GM21423 (cell line): ENCODE measurements at regions not wholly inside any gene's neighbourhood (a gene's known extent, or its start where the extent isn't known, plus 50 kb on each side); places are given as distances from the start of the nearest gene placed in this dataset.
"Not testable (repeated sequence)": the region's sequence is repeated elsewhere in the genome, so short reads cannot be mapped to it uniquely, and the experiment has no call there.

Experiments
- ATAC-seq: cut with Tn5 transposase; IDR thresholded peaks from one replicate; pipeline ENCODE4 v1.9.1; 2021; ENCODE audit warnings: mild to moderate bottlenecking, moderate library complexity; ENCODE audit not compliant: unreplicated experiment

DNA sequence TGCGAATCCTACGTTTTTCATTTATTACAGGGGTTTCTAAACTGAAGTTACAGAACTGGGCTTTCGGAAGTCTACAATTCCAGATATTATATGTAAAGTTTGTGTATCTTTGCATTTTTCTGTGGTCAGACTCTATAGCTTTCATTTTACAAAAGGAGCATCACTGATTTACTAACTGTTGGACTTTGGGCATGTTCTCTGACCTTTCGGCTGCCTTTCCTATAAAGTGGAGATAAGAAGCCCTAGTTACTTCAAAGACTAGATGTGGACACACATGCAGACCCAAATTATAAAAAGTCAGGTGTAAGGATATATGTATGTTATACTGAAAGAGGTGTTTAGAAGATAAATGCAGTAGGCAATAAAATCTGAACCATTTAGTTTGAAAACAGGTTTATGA, 126.6 kb upstream of the PRKCQ start:
- no peak for ATAC-seq

DNA sequence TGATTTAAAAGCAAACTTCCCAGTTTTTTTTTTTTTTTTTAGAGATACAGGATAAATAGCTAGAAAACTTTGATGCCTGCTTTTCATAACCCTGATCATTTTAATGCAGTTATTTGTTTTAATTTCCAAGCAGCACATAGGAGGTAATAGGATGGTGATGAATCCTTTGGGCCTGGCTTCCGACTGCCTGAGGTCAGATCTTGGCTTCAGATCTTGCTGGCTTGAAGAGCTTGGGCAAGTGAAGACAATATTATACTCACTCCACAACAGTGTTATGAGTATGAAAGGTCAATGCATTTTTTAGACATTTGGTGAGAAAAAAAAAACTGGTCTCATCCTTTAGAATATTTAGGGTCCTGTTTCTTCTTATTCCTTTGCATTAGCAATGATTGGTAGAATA, 124.8 kb upstream of the PRKCQ start:
- no peak for ATAC-seq

DNA sequence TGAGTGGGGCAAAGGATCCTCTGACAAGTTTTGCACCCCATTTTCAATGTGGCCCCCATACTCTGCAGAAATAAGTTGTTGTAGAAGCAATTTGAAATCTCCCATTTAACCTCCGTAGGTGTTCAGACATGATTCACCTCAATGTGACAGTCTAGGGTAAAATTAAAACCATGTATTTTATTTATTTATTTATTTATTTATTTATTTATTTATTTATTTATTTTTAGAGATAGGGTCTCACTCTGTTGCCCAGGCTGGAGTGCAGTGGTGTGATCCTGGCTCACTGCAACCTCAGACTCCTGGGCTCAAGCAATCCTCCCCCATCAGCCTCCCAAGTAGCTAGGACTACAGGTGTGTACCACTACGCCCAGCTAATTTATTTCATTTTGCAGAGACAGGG, 122.8 kb upstream of the PRKCQ start:
- not testable (repeated sequence) for ATAC-seq

DNA sequence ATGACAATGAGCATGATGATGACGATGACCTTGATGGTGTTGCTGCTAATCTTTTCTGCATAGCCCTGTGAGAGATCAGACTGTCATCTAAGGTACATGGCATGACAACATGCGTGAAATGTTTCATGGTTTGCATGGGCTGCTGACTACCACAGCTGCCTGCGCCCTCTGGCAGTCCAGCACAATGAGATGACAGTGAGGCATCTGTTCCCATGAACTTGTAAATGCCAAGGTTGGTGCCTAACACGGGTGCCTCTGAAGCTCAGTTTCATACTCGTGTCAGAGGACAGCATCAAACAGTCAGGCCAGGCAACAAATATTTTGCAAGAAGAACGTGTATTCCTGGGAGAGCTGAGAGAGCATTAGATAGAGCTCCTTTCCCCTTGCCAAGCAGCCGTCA, 122.0 kb upstream of the PRKCQ start:
- no peak for ATAC-seq

DNA sequence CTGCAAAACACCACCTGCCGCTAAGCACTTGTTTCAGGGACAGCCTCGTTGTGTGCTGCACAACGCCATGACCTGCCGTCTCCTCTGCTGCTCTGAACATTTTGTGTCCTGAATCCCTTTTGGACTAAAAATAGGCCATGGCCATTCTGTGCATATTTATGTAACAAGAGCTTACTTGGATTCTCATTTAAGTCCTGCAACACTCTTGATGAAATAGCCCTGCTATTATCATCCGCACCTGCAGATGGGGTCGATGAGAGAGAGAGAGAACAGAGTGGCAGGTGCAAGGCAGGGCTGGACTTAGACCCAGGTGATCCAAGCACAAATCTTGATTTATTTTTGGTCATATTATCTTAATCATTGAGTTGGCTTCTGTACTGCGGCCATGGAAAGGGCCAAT, 121.2 kb upstream of the PRKCQ start:
- no peak for ATAC-seq

DNA sequence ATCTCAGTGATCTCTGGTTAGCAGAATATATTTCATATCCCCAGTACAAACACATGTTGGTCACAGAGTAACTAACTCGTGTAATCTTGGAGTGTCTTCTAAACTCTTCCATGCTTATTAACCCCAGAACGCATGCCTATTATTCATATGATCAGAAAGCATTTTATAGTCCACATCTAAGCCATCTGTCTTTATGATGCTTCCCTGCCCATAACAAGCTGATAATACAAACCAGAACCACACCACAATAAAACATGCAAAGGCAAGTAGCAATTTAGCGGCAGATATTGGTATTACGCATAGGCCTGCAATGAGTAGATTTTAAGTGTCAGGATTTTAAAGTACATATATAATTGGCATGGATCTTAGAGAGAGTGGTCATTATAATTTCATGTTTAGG, 120.0 kb upstream of the PRKCQ start:
- ATAC-seq: no peak

DNA sequence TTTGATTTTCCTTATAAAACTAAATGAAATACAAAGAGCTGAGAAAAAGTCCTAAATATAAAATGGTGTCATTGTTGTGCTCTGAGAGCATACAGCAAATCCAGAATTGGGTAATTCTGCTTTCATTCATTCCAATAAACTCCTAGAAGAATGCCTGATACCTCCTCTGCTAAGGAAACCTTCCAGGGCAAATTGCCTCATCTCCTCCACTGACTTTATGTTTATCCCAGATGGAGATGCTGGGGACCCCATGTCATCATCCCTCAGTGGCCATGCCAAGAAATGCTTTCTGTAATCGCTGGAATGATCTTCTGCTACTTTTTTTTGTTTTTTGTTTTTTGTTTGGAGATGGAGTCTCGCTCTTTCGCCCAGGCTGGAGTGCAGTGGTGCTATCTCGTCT, 119.3 kb upstream of the PRKCQ start:
- no peak for ATAC-seq

DNA sequence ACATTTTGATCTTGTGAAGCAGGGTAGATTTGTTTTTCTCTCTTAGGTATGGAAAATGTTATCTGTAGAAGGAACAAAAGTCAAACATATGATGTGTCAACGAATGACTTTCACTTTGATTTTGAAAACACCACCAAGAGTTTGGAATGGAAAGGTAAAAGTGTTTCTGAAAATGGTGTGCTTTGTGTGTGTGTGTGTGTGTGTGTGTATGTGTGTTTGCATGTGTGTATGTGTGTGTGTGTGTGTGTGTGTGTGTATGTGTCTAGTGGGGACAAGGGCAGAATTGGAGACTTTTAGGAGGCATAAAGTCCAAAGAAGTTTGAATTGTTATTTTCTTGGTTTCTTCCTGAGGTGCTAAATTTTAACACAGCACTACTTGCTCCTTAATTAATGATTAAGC, 115.4 kb upstream of the PRKCQ start:
- ATAC-seq: no peak

DNA sequence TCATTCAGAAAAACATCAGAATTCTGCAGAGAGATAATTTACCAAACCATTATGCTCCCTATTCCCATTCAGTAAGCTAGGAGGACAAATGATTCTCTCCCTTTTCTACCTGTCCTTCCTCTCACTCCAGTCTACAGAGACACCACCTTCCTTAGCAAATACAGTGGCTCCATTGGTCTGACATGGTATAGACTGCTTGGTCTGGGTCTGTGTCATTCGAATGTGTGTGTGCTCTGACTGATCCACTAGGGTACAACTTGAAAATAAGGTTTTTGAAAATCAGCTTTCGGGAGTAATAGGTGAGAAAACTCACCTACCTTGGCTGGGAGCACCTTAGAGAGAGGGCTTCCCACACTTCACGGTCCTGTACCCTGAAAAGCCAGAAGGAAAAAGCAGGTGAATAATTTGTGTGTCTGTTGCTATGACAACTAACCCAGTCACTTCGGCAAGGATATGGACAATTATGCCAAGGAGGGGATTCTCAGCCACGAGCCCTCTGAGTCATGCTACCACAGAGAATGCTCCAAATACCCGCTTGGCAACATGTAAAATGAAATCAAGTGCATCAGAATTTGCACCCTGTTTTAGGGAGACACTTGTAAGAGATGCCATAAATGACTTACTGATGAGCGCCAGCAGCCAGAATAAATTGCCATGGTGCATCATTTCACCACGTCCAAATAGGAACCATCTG, 114.5 kb upstream of the PRKCQ start:
- ATAC-seq: no peak

DNA sequence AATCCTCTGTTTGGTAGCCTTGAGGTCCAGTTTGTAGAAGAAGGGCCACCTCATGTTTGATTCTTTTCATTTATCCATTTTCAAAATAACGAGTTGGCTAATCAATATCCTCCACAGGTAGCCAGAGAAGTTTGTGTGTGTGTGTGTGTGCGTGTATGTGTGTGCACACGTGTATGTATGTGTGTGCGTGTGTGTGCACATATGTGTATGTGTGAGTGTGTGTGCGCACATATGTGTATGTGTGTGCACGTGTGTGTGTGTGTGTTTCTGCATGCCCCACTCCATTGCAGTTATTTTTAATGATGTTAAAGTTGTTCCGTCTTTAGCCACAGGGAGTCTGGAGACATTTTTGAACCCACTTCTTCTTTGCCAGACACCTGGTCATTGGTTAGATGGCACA, 112.8 kb upstream of the PRKCQ start:
- no peak for ATAC-seq

DNA sequence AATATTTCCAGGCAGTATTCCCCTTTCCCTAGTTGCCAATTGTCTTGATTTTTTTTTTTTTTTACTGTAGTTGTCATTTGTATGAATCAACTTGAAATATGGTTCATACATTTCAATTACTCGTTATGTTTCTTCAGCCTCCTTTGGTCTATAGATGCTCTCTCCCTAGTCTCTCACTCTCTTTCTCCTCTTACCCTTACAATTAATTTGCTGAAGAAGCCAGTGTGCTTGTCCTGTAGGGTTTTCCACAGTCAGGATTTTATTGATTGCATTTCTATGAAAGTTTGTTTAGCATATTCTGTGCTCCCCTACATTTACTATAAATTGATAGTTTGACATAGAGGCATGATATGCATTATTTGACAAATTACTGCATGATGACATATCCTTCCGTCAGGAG, 112.0 kb upstream of the PRKCQ start:
- ATAC-seq: no peak

DNA sequence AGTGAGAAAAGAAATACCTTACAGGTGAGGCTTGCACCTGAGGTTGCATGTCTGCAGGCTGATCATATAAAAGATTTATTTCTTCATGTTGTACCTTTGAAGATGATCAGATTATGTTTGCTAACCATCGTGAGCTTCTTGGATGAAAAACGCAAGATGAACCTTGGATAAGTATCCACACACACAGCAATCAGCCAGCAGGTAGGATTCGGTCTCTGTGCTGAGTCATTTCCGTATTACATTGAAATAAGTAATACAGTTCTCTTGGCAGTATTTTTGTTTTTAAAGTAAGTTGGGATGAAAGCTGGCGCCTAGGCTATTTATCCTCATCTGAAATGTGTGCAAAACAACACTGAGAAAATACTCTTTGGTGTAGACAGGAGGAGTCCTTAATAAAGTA, 109.0 kb upstream of the PRKCQ start:
- no peak for ATAC-seq

DNA sequence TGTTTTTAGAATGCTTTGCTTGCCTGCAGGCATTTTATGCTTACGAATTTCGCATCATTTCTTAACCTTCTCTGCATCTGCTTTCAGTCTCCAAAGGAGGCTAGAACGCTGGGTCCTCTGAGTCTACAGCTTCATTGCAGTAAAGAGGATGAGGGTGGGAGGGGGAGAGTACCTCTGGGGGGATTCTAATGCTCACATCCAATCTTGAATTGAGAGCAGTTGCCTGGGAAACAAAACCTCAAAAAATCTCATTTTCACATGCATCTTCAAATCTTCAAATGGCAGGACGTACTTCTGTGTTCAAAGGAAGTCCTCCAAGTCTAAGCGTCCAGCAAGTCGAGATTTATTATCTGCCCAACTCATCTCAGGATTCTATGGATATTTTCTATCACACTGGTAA, 100.7 kb upstream of the PRKCQ start:
- ATAC-seq: no peak

DNA sequence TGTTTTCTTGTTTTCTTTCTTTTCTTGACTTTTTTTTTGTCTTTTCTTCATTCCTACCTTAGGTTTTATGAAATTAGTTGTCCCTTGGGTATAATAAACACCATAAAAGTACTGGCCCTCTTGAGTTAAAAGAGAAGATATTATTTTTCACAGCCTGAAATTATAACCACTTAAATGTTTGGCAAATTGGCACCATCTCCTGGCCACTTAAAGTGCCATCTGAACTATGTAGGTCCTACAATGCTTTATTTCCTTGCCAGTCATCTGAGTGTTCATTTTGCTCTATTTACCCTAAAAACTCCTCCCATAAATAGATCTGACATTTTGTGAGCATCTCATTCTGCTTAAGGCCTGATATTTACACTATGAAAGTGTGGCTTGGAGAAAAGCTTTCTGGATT, 98.9 kb upstream of the PRKCQ start:
- ATAC-seq: no peak

DNA sequence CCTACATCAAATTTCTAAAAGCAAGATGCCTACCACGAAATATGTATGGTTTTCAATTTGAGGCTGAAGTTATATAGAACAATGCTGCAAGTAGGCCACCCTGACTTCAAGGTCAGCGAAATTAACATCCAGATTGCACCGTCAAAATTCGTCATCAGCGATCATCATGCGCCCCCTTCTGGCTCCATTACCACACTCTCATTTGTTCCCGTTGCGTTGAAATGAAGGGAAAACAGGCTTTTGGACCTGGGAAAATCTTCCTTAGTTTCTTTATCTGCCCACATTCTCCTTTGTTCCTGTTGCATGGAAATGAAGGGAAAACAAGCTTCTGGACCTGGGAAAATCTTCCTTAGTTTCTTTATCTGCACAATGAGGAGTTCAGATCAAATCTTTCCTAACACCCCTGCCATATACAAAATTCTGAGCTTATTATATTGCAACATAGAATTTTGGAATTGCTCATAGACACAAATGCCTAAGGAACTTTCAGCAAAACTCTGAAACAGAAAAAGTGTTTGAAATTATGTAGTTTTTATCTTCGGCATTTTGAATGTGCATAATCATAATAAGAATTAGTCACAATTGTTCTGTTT, 98.2 kb upstream of the PRKCQ start:
- ATAC-seq: no peak

DNA sequence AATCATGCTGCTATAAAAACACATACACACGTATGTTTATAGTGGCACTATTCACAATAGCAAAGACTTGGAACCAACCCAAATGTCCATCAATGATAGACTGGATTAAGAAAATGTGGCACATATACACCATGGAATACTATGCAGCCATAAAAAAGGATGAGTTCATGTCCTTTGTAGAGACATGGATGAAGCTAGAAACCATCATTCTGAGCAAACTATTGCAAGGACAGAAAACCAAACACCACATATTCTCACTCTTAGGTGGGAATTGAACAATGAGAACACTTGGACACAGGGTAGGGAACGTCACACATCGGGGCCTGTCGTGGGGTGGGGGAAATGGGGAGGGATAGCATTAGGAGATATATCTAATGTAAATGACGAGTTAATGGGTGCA, 97.1 kb upstream of the PRKCQ start:
- ATAC-seq: not testable (repeated sequence)

DNA sequence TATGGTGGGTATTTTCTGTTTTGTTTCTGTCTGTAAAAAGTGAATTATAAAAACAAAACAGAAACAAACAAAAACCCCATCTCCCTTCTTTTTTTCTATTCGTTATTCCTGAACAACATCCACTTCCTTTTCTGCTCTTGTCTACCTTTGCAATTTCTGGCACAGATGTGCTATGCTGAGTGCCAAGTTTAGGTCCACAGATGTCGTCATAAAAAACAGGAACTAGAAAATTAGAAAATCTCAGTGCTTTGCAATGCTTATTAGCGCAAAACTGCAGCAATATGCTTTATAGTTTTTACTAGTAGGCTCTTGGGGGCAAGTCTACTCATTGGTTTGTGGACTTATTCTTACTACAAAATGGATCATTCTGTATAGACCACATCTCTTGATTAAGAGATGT, 94.2 kb upstream of the PRKCQ start:
- ATAC-seq: no peak

DNA sequence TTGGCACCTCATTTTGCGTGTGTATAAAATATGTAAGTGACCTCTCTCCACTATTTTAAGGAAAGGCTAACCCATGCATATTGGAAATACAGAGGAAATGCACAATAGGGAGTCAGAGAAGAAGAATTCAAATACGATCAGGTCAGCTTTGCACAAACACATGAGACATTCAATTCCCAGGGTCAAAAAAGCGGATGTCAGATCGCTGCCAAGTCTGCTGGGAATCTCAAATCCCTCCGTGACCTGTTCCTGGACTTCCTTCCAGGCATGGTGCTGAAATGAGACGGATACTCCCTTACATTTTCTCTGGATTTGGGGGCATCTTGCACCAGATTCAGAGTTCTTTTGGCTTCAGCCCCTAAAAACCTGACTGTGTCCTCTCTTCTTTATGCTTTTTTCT, 91.9 kb upstream of the PRKCQ start:
- ATAC-seq: no peak

DNA sequence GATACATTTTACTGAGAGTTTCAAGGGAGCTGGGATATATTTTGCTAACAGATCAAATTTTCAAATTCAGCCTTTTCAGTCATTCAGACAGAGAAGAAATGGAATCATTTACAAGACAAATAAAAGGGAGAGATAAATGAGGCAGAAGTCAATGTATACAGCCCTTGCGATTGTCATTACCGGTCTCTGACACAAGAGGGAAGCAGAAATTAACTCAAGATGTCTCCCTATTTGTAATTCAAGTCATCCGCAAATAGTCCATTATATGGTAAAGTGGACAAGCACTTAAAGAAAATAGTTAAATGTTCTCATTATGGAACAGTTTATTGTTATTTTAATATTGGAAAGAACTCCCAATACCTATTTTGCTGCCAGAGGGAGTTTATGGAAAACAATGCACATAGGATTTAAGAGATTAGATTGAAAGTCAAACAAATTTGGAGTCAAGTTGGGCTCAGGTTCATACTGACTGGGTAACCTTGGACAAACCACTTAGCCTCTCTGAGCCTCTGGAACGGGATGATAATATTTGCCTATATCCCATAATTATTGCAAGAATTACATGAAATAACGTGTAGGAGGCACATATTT, 89.3 kb upstream of the PRKCQ start:
- ATAC-seq: no peak

DNA sequence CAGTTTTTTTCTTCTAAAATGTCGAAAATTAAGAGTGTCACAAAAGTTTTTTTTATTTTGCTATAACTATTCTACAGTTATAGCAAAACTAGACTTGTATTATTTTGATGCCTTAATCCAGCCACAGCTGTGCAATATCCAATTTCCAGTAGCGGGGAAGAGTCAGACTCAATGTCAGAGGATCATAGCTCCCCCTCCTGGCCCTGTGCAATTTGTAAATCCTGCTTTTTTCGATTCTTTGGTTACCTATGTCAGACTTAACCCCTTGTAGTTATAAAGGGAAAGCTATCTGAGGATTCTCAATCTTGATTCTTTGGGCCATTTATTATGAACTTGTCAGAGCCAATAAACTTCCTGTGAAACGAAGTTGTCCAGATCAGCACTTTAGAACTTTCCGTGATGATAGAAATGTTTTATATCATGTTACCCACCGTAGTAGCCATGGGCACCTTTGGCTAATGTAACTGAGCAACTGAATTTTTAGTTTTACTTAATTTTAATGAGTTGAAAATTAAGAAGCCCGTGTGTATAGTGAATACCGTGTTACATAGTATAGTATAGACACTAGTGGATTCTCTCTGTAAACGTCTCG, 87.7 kb upstream of the PRKCQ start:
- ATAC-seq: no peak

DNA sequence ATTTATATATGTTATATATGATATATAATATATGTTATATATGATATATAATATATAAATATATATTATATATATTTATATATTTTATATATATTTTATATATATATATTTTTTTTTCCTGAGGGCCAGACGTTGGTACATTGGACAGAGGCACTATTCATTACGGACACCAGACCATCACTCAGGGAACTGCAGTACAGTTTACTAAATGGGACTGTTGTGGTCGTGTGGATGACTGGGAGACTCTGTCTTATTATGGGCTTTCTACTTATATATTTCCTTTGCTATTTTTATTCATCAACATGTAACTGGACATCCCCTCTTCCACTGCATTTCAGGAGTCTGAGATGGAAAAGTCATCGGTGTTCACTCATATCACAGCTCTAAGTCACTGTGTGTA, 87.1 kb upstream of the PRKCQ start:
- no peak for ATAC-seq

DNA sequence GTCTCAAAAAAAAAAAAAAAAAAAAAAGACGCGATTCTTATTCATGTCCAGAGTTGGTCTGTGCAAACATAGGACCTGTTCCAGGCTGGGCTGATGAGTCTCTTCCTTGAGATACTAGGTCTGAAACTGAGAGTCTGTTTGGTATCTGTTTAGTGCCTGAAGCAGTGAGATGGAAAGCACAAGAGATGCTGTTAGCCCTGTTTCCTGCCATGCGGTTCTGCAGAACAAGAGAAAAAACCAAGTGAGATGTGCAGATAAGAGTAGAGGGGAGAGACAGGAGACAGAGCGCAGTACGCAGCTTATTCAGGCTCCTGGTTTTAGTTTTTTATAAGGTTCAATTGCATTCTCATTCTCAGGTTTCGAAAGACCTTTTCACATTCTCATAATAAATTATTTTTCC, 85.8 kb upstream of the PRKCQ start:
- no peak for ATAC-seq
